ENCODE measurements at regions not wholly inside any gene's neighbourhood (a gene's known extent, or its start where the extent isn't known, plus 50 kb on each side); places are given as distances from the start of the nearest gene placed in this dataset.
"Not testable (repeated sequence)": the region's sequence is repeated elsewhere in the genome, so short reads cannot be mapped to it uniquely, and the experiment has no call there.

DNA sequence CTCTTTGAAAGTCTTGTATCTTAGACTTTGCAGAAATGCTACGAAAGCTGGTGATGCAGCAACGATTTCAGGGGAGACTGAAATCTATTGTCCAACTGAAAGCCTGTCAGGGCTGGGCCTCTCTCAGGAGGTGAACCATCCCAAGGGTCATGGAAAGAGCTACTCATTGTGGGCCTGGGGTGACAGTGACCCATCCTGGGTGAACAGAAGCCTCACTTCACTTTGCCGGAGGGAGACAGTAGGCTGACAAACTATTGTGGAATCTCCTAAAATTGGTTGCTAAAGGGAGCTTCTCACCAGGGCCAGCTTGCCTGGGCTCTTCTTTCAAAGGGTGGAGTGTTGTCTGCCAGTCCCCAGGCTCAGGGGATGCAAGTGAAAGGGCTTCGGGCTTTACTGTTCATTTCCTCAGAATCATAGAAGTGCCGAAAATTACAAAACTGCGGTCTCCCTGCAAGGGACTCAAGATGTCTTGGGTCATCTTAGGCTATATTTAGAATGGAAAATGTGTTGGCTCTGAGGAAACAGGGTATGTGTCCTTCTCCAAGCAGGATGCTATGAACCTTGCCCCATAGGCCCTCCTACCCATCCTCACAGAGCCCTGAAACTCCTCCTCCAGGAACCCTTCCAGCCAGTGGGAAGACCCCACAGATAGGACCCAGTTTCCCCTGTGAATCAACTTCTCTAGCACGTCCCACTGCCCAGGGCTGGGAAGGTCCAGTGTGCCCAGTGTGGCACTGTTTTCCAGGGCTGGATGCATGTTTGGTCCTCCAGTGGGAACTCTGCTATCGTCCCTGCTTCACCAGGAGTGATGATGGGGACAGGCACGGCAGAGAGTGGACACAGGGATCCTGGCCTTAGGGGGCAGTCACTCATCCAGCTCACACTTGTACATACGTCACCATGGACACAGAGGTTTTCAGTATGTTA is 173.4 kb upstream of the PLGLB2 start:
- not testable (repeated sequence) for ATAC-seq (ENCODE audit: insufficient number of reproducible peaks, low FRiP score, low read depth)

DNA sequence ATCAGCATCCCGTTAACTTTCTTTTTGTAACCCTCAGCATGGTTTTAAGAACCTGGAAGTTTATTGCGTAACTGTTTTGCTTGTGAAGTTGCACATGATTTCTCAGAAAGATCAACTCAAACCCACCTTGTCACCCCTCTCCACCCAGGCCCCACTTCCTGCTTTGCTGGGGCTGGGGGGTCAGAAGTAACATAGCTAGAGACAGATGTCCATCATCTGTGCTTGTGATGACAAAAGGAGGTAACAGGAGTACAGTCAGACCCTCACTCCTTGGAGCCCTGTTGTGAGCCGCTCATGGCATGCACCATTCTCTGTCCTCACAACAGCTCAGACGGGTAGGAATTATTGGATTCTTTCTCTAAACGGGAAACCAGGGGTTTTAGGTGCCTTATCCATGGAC is 172.7 kb upstream of the PLGLB2 start:
- DNase-seq (ENCODE audit: low spot score); H3K4me3 ChIP-seq; H3K36me3 ChIP-seq; ATAC-seq (ENCODE audit: insufficient number of reproducible peaks, low FRiP score, low read depth); H3K4me1 ChIP-seq (ENCODE audit: control insufficient read depth in 1 of 2, low read depth in 2 of 2); H3K27ac ChIP-seq; H3K9me3 ChIP-seq; H3K27me3 ChIP-seq (replicated peaks; ENCODE audit: insufficient read depth): not testable (repeated sequence)

More for the DNA sequence above, 173.4 kb upstream of the PLGLB2 start:
- not testable (repeated sequence) for H3K9me3 ChIP-seq; H3K27ac ChIP-seq; H3K4me1 ChIP-seq (ENCODE audit: control insufficient read depth in 1 of 2, low read depth in 2 of 2); DNase-seq (ENCODE audit: low spot score); H3K27me3 ChIP-seq (replicated peaks; ENCODE audit: insufficient read depth); H3K4me3 ChIP-seq; H3K36me3 ChIP-seq

DNA sequence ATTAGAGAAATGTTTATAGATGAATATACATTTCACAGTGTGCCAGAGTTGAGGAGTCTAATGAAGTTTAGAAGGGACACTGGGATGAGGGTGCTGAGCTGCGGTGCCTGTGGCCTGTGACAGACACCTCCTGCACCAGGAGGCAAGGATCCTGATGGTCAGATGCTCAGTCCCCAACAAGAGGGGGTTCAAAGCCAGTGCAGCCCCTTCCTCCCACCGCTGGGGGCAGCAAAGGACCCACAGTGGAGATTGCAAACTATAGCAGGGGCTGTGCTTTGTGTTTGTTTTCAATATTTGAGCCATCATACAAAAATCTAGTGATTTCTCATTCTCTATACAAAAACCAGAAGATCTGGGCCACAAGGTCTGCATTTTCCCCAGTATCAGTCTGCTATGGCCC is 170.5 kb upstream of the PLGLB2 start:
- H3K4me1 ChIP-seq (ENCODE audit: control insufficient read depth in 1 of 2, low read depth in 2 of 2); H3K36me3 ChIP-seq; H3K4me3 ChIP-seq; ATAC-seq (ENCODE audit: insufficient number of reproducible peaks, low FRiP score, low read depth); H3K9me3 ChIP-seq; DNase-seq (ENCODE audit: low spot score); H3K27me3 ChIP-seq (replicated peaks; ENCODE audit: insufficient read depth); H3K27ac ChIP-seq: not testable (repeated sequence)

DNA sequence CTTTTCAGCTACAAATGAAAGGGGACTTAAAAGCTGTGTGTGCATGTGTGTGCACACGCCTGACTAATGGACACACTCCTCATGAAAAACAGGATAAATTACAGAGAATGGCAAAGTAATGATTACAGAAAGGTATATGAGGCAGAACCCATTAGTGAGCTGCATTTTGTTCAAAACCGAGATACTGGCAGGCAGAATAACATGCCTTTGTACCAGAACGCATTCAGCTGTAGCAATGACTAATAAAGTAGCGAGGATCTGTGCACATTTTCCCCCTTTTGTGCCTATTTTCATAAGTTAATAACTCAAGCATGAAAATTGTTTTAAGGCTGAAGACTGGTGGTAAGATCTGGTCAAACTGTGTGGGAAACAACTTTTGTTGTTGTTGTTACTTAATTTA is 165.7 kb upstream of the PLGLB2 start:
- H3K27ac ChIP-seq; H3K4me3 ChIP-seq; DNase-seq (ENCODE audit: low spot score); H3K4me1 ChIP-seq (ENCODE audit: control insufficient read depth in 1 of 2, low read depth in 2 of 2); ATAC-seq (ENCODE audit: insufficient number of reproducible peaks, low FRiP score, low read depth); H3K36me3 ChIP-seq; H3K27me3 ChIP-seq (replicated peaks; ENCODE audit: insufficient read depth); H3K9me3 ChIP-seq: not testable (repeated sequence)

DNA sequence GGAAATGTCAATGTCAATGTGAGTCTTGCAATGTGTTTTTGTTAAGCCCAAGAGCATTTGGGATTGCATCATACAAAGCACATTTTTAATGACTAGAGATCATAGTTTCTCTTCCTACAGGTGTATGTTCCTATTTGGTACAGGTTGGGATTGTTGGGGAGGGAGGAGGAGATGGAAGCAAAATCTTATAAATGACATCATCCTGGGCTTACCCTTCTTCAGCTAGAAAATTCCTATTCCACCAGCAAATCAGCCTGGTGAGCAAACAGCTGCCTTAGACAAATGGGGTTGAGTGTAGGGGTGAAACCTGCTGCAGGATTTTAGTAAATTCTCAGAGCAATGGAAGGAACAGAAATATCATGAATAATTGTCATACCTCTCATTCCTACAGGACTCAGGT is 165.3 kb upstream of the PLGLB2 start:
- H3K4me3 ChIP-seq; H3K4me1 ChIP-seq (ENCODE audit: control insufficient read depth in 1 of 2, low read depth in 2 of 2); H3K27me3 ChIP-seq (replicated peaks; ENCODE audit: insufficient read depth); DNase-seq (ENCODE audit: low spot score); H3K9me3 ChIP-seq; H3K27ac ChIP-seq; ATAC-seq (ENCODE audit: insufficient number of reproducible peaks, low FRiP score, low read depth); H3K36me3 ChIP-seq: not testable (repeated sequence)

DNA sequence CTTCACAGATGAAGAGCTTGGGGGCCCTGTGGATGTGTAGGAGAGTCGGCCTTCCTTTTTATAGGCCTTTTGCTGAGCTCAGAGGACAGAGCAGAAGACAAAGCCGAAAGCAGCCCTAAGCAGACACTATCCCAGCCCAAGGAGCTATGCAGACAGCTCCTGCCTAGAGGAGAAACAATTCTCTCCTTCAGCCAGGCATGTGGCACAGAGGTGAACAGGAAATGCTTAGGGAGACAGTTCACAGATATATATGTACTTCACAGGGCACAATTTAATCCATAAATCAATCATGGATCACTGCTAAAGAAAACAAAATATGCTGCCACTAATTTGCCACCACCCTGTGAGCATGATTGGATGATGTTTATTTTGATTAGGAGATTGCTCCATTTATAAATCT is 164.5 kb upstream of the PLGLB2 start:
- not testable (repeated sequence) for H3K9me3 ChIP-seq; DNase-seq (ENCODE audit: low spot score); H3K27ac ChIP-seq; H3K4me3 ChIP-seq; H3K4me1 ChIP-seq (ENCODE audit: control insufficient read depth in 1 of 2, low read depth in 2 of 2); H3K27me3 ChIP-seq (replicated peaks; ENCODE audit: insufficient read depth); H3K36me3 ChIP-seq; ATAC-seq (ENCODE audit: insufficient number of reproducible peaks, low FRiP score, low read depth)

DNA sequence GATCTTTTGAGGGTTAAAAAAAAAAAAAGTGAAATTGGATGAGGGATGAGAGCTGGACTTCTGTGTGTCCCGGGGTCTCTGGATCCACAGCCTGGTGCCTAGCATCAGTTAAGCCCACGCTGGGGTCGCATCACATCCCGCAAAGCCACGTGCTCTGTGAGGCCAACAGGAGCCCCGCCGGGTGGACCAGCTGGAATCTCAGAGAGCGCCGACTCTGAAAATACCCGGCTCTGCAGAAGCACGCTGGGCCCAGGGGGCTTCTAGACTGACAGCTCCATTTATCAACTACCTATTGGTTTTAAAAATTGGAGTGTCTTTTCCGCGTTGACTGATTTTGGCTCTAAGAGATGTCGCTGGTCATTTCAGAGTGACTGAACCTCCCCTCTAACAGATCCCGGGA is 164.1 kb upstream of the PLGLB2 start:
- not testable (repeated sequence) for H3K9me3 ChIP-seq; H3K27me3 ChIP-seq (replicated peaks; ENCODE audit: insufficient read depth); DNase-seq (ENCODE audit: low spot score); H3K27ac ChIP-seq; ATAC-seq (ENCODE audit: insufficient number of reproducible peaks, low FRiP score, low read depth); H3K4me1 ChIP-seq (ENCODE audit: control insufficient read depth in 1 of 2, low read depth in 2 of 2); H3K36me3 ChIP-seq
- peak overlapping the region; percentile 65 for H3K4me3 ChIP-seq

DNA sequence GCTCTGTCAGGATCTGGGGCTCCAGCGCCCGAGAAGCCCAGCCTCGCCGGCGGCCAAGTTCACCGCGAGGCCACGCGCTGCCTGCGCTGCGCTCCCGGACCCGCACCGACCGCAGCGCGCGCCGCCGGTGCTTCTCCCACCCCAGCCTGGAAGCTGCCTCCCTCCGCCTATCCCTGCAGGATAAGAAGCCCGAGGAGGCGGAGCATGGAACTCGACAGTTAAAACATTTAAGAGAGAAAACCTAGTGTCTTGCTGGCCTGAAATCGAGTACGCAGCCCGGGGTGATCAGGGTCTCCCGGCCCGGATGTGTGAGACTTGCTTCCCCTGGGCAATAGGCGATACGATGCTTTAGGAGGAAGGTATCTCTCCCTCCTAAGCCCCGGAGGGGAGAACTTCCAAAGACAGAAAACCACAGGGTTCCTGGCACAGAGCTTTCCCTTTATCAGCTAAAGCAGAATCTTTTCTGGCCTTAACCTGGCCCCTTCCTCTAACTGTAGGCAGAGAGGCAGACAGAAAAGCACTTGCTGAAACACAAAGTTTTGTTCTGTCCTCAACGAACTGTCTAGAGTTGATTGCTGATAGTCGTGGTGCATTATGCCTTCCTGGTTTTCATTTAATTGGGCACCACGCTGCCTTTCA is 163.5 kb upstream of the PLGLB2 start:
- H3K27me3 ChIP-seq (replicated peaks; ENCODE audit: insufficient read depth); H3K36me3 ChIP-seq; H3K4me1 ChIP-seq (ENCODE audit: control insufficient read depth in 1 of 2, low read depth in 2 of 2); ATAC-seq (ENCODE audit: insufficient number of reproducible peaks, low FRiP score, low read depth); H3K9me3 ChIP-seq; DNase-seq (ENCODE audit: low spot score); H3K27ac ChIP-seq: not testable (repeated sequence)
- peak overlapping the region; percentile 65 for H3K4me3 ChIP-seq

DNA sequence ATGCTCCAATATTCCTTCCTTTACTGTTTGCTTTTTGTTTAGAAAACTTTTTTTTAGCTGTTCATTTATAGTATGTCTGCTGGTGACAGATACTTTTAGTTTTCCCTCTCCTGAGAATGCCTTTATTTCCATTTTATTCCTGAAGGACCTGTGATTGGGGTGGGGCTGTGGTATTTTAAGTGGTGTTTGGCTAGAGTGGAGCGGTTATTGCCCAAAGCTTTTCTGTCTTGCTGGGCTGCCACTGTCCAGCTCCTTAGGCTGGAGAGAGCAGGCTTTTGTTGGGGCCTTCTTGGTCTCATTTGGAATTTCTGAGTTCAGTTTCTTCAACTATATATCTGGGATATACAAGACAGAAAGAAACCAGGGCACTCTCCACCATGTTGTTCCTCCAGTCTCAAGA is 160.0 kb upstream of the PLGLB2 start:
- H3K4me3 ChIP-seq; H3K27me3 ChIP-seq (replicated peaks; ENCODE audit: insufficient read depth); ATAC-seq (ENCODE audit: insufficient number of reproducible peaks, low FRiP score, low read depth); H3K9me3 ChIP-seq; DNase-seq (ENCODE audit: low spot score); H3K27ac ChIP-seq; H3K36me3 ChIP-seq; H3K4me1 ChIP-seq (ENCODE audit: control insufficient read depth in 1 of 2, low read depth in 2 of 2): not testable (repeated sequence)

DNA sequence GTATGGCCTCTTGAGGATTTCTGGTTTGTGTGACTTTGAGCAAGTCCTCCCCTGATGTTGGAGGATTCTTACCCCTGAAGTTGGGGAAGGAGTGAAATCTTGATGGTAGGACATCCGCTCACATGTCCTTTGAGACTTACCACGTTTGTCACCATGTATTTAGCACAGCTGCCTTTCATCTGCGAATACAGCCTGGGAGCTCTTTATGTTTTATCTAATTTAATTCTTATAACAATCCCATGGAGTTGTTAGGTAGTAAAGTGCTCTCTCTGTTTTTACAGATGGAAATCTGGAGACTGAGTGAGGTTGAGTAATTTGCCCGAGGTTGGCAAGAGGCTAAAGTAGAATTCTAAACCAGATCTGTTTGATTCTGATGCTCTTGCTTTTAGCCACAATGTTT is 154.9 kb upstream of the PLGLB2 start:
- H3K27me3 ChIP-seq (replicated peaks; ENCODE audit: insufficient read depth); H3K4me3 ChIP-seq; ATAC-seq (ENCODE audit: insufficient number of reproducible peaks, low FRiP score, low read depth); DNase-seq (ENCODE audit: low spot score); H3K36me3 ChIP-seq; H3K27ac ChIP-seq; H3K9me3 ChIP-seq: not testable (repeated sequence)
- H3K4me1 ChIP-seq (ENCODE audit: control insufficient read depth in 1 of 2, low read depth in 2 of 2): peaks cover 3 to 12% of the 10 kb centered on the region in 2 donors

DNA sequence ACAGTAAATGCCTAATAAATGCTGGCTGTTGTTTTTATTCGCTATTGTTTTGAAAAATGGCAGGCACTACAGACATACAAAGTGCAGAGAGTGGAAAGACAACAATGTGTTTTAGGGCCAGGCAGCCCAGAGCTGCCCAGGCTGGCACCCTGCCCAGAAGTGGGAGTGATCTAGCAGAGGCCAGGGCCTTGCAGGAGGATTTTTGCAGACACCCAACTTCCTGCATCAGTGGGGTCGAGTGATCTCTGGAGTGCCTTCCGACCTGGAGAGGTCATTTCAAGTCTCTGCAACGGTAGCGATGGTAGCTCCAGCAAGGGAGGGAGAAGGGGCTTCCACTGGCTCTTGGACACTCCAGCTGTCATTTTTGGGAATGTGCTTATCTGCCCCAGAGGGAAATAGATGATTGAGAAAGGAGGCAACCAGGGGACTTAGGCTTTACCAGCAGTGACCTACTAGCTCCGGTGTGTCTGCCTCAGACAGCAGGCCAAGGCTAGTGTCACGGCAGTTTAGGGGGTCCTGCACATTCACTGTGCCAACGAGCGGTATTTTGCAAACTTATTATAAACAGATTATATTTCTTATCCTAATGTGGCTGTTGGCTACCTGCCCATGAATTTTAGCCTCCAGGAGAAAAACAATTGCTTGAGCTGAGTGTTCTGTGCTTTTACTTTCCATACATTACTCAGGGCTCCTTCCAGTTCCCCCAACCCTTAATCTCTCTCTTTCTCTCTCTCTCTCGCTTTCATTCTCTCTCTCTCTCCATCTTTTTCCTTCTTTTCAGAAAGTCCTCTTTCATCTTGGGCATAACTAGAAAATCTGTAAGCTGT is 153.9 kb upstream of the PLGLB2 start:
- not testable (repeated sequence) for ATAC-seq (ENCODE audit: insufficient number of reproducible peaks, low FRiP score, low read depth); H3K9me3 ChIP-seq; H3K36me3 ChIP-seq; H3K4me3 ChIP-seq; H3K27me3 ChIP-seq (replicated peaks; ENCODE audit: insufficient read depth)
- peak overlapping the region in 1 of 2 donors; percentile 64 for H3K27ac ChIP-seq
- peak; percentile 14 for DNase-seq (ENCODE audit: low spot score)
- H3K4me1 ChIP-seq (ENCODE audit: control insufficient read depth in 1 of 2, low read depth in 2 of 2): peaks cover 3 to 12% of the 10 kb centered on the region in 2 donors

DNA sequence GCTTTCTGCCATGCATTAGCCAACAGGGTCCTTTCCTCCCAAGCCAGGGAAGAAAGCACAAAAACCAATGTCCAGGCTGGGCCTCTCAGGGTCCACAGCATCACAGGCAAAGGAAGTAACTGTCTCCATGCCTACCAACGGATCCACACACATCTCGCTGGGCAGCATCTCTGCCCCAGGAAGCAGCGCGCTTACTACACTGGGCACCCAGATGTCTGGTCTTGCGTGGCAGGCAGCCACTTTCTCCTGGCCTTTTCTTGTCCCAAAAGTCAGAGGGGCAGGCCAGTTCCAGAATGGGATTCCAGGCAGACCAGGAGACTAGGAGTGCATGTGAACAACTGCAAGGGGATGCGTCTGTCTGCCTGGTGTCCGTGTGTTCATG is 153.3 kb upstream of the PLGLB2 start:
- not testable (repeated sequence) for H3K9me3 ChIP-seq; H3K36me3 ChIP-seq; H3K27me3 ChIP-seq (replicated peaks; ENCODE audit: insufficient read depth); ATAC-seq (ENCODE audit: insufficient number of reproducible peaks, low FRiP score, low read depth); DNase-seq (ENCODE audit: low spot score); H3K4me3 ChIP-seq
- Histone ChIP-seq H3K27ac (peak overlapping the region in 1 of 2 donors; percentile 64), H3K4me1 (ENCODE audit: control insufficient read depth in 1 of 2, low read depth in 2 of 2) (peaks cover 3 to 12% of the 10 kb centered on the region in 2 donors)

Data from thoracic aorta (tissue), 2 donors.